ENCODE measurements at regions not wholly inside any gene's neighbourhood (a gene's known extent, or its start where the extent isn't known, plus 50 kb on each side); places are given as distances from the start of the nearest gene placed in this dataset.
"Not testable (repeated sequence)": the region's sequence is repeated elsewhere in the genome, so short reads cannot be mapped to it uniquely, and the experiment has no call there.

- intact Hi-C loops (cut with micrococcal nuclease) = no loop called here
- no peaks in the 10 kb centered on the region for H3K27me3 Mint-ChIP-seq
- no peak overlapping the region for H3K27ac Mint-ChIP-seq
- no peak for DNase-seq
- no peaks in the 10 kb centered on the region for H3K9me3 Mint-ChIP-seq
- POLR2A ChIA-PET = no interaction called here
- CTCF ChIA-PET = no interaction called here
- H3K4me3 Mint-ChIP-seq = no peak overlapping the region
- no peaks in the 10 kb centered on the region for H3K4me1 Mint-ChIP-seq (ENCODE audit: low read depth)
- H3K36me3 Mint-ChIP-seq = no peaks in the 10 kb centered on the region
Measured at GRCh38 chr9:108742191-108742590, 113.6 kb downstream of the ACTL7B start.

- CTCF ChIA-PET; POLR2A ChIA-PET; H3K4me3 Mint-ChIP-seq; H3K27ac Mint-ChIP-seq; H3K36me3 Mint-ChIP-seq; H3K27me3 Mint-ChIP-seq; DNase-seq; H3K4me1 Mint-ChIP-seq (ENCODE audit: low read depth); intact Hi-C loops (cut with micrococcal nuclease): not testable (repeated sequence)
- H3K9me3 Mint-ChIP-seq = peaks cover 15% of the 10 kb centered on the region
Measured at GRCh38 chr9:108731292-108731691, 124.5 kb downstream of the ACTL7B start.

GRCh38 chr9:108727580-108728111, 128.1 kb downstream of the ACTL7B start:
- no peak for DNase-seq
- Mint-ChIP-seq H3K9me3 (peaks cover 4% of the 10 kb centered on the region), H3K27me3 (no peaks in the 10 kb centered on the region), H3K4me3 (no peak overlapping the region), H3K4me1 (ENCODE audit: low read depth) (no peaks in the 10 kb centered on the region), H3K36me3 (no peaks in the 10 kb centered on the region), H3K27ac (no peak overlapping the region)
- CTCF ChIA-PET = no interaction called here
- intact Hi-C loops (cut with micrococcal nuclease) = no loop called here
- POLR2A ChIA-PET = no interaction called here

GRCh38 chr9:108724652-108725051, 131.1 kb downstream of the ACTL7B start:
- Mint-ChIP-seq H3K4me1 (ENCODE audit: low read depth) (no peaks in the 10 kb centered on the region), H3K27ac (no peak overlapping the region), H3K27me3 (no peaks in the 10 kb centered on the region), H3K4me3 (no peak overlapping the region), H3K36me3 (no peaks in the 10 kb centered on the region), H3K9me3 (no peaks in the 10 kb centered on the region)
- intact Hi-C loops (cut with micrococcal nuclease) = no loop called here
- CTCF ChIA-PET = interaction anchor here (0.6 kb wide), 1 partner anchor 522 kb away, joined by 3 read pairs; no protein-coding TSS in a partner anchor
- DNase-seq = no peak
- POLR2A ChIA-PET = no interaction called here

GRCh38 chr9:108724122-108724521, 131.7 kb downstream of the ACTL7B start:
- Mint-ChIP-seq H3K9me3 (no peaks in the 10 kb centered on the region), H3K36me3 (no peaks in the 10 kb centered on the region), H3K4me3 (no peak overlapping the region), H3K27me3 (no peaks in the 10 kb centered on the region), H3K27ac (no peak overlapping the region), H3K4me1 (ENCODE audit: low read depth) (no peaks in the 10 kb centered on the region)
- intact Hi-C loops (cut with micrococcal nuclease) = no loop called here
- DNase-seq = no peak
- ChIA-PET POLR2A (no interaction called here), CTCF (no interaction called here)

- CTCF ChIA-PET = no interaction called here
- Mint-ChIP-seq H3K9me3 (no peaks in the 10 kb centered on the region), H3K27me3 (no peaks in the 10 kb centered on the region), H3K27ac (no peak overlapping the region), H3K4me3 (no peak overlapping the region), H3K36me3 (no peaks in the 10 kb centered on the region), H3K4me1 (ENCODE audit: low read depth) (no peaks in the 10 kb centered on the region)
- no peak for DNase-seq
- POLR2A ChIA-PET = no interaction called here
- intact Hi-C loops (cut with micrococcal nuclease) = no loop called here
Measured at GRCh38 chr9:108722396-108722795, 133.4 kb downstream of the ACTL7B start.

GRCh38 chr9:108720191-108720642, 135.6 kb downstream of the ACTL7B start:
- Mint-ChIP-seq H3K4me3 (no peak overlapping the region), H3K36me3 (no peaks in the 10 kb centered on the region), H3K9me3 (peaks cover 3% of the 10 kb centered on the region), H3K4me1 (ENCODE audit: low read depth) (no peaks in the 10 kb centered on the region), H3K27ac (no peak overlapping the region), H3K27me3 (no peaks in the 10 kb centered on the region)
- CTCF ChIA-PET = no interaction called here
- POLR2A ChIA-PET = no interaction called here
- intact Hi-C loops (cut with micrococcal nuclease) = no loop called here
- DNase-seq = no peak

- ChIA-PET CTCF (no interaction called here), POLR2A (no interaction called here)
- intact Hi-C loops (cut with micrococcal nuclease) = no loop called here
- no peaks in the 10 kb centered on the region for H3K4me1 Mint-ChIP-seq (ENCODE audit: low read depth)
- peaks cover 4% of the 10 kb centered on the region for H3K9me3 Mint-ChIP-seq
- H3K27ac Mint-ChIP-seq = no peak overlapping the region
- H3K4me3 Mint-ChIP-seq = no peak overlapping the region
- no peaks in the 10 kb centered on the region for H3K27me3 Mint-ChIP-seq
- no peak for DNase-seq
- no peaks in the 10 kb centered on the region for H3K36me3 Mint-ChIP-seq
Measured at GRCh38 chr9:108710424-108710823, 145.4 kb downstream of the ACTL7B start.

- CTCF ChIA-PET = no interaction called here
- Mint-ChIP-seq H3K27me3 (no peaks in the 10 kb centered on the region), H3K4me1 (ENCODE audit: low read depth) (no peaks in the 10 kb centered on the region), H3K9me3 (peaks cover 4% of the 10 kb centered on the region), H3K4me3 (no peak overlapping the region), H3K27ac (no peak overlapping the region), H3K36me3 (no peaks in the 10 kb centered on the region)
- POLR2A ChIA-PET = no interaction called here
- no peak for DNase-seq
- intact Hi-C loops (cut with micrococcal nuclease) = no loop called here
Measured at GRCh38 chr9:108709997-108710396, 145.8 kb downstream of the ACTL7B start.

GRCh38 chr9:108709126-108709525, 146.7 kb downstream of the ACTL7B start:
- Mint-ChIP-seq H3K27ac (no peak overlapping the region), H3K27me3 (no peaks in the 10 kb centered on the region), H3K36me3 (no peaks in the 10 kb centered on the region), H3K4me1 (ENCODE audit: low read depth) (no peaks in the 10 kb centered on the region), H3K9me3 (peaks cover 4% of the 10 kb centered on the region), H3K4me3 (no peak overlapping the region)
- DNase-seq = no peak
- intact Hi-C loops (cut with micrococcal nuclease) = no loop called here
- POLR2A ChIA-PET = no interaction called here
- CTCF ChIA-PET = no interaction called here

- Mint-ChIP-seq H3K9me3 (peaks cover 4% of the 10 kb centered on the region), H3K36me3 (no peaks in the 10 kb centered on the region), H3K4me3 (no peak overlapping the region), H3K4me1 (ENCODE audit: low read depth) (no peaks in the 10 kb centered on the region), H3K27me3 (no peaks in the 10 kb centered on the region), H3K27ac (no peak overlapping the region)
- DNase-seq = no peak
- intact Hi-C loops (cut with micrococcal nuclease) = no loop called here
- POLR2A ChIA-PET = no interaction called here
- CTCF ChIA-PET = no interaction called here
Measured at GRCh38 chr9:108708448-108708847, 147.3 kb downstream of the ACTL7B start.

- no peak for DNase-seq
- POLR2A ChIA-PET = no interaction called here
- CTCF ChIA-PET = no interaction called here
- Mint-ChIP-seq H3K36me3 (no peaks in the 10 kb centered on the region), H3K4me1 (ENCODE audit: low read depth) (no peaks in the 10 kb centered on the region), H3K27ac (no peak overlapping the region), H3K9me3 (no peaks in the 10 kb centered on the region), H3K27me3 (no peaks in the 10 kb centered on the region), H3K4me3 (no peak overlapping the region)
- intact Hi-C loops (cut with micrococcal nuclease) = no loop called here
Measured at GRCh38 chr9:108707120-108707519, 148.7 kb downstream of the ACTL7B start.

GRCh38 chr9:108704156-108704852, 151.5 kb downstream of the ACTL7B start:
- H3K4me1 Mint-ChIP-seq (ENCODE audit: low read depth) = no peaks in the 10 kb centered on the region
- ChIA-PET CTCF (no interaction called here), POLR2A (no interaction called here)
- DNase-seq = no peak
- no peak overlapping the region for H3K4me3 Mint-ChIP-seq
- H3K36me3 Mint-ChIP-seq = no peaks in the 10 kb centered on the region
- intact Hi-C loops (cut with micrococcal nuclease) = no loop called here
- H3K27ac Mint-ChIP-seq = no peak overlapping the region
- H3K9me3 Mint-ChIP-seq = no peaks in the 10 kb centered on the region
- no peaks in the 10 kb centered on the region for H3K27me3 Mint-ChIP-seq
